ENCODE measurements at regions not wholly inside any gene's neighbourhood (a gene's known extent, or its start where the extent isn't known, plus 50 kb on each side); places are given as distances from the start of the nearest gene placed in this dataset.

DNA sequence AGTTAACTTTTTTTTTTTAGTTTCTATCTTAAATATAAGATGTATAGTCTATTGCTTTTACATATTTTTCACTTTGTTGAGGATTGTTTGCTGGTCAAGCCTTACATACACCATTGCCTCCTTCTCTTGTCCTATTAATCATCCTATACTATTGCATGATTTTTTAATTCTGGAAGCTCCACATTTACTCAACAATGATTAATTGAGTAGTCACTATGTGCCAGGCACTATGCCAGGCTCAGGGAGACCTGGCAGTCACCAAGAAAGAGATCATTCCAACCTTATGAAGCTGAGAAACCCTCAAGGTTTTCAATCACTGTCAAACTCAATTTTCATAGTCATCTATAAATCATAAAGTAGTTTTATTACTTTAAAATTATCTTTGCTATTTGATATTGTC lies 626.2 kb downstream of the IGSF11 start:
- Mint-ChIP-seq H3K27me3 (ENCODE audit: insufficient read depth) (no peaks in the 10 kb centered on the region), H3K9me3 (peaks cover 45% of the 10 kb centered on the region), H3K4me1 (ENCODE audit: low read depth) (no peaks in the 10 kb centered on the region), H3K36me3 (ENCODE audit: low read depth) (no peaks in the 10 kb centered on the region), H3K27ac (no peak overlapping the region), H3K4me3 (no peak overlapping the region)
- TF ChIP-seq, protein P1, sequence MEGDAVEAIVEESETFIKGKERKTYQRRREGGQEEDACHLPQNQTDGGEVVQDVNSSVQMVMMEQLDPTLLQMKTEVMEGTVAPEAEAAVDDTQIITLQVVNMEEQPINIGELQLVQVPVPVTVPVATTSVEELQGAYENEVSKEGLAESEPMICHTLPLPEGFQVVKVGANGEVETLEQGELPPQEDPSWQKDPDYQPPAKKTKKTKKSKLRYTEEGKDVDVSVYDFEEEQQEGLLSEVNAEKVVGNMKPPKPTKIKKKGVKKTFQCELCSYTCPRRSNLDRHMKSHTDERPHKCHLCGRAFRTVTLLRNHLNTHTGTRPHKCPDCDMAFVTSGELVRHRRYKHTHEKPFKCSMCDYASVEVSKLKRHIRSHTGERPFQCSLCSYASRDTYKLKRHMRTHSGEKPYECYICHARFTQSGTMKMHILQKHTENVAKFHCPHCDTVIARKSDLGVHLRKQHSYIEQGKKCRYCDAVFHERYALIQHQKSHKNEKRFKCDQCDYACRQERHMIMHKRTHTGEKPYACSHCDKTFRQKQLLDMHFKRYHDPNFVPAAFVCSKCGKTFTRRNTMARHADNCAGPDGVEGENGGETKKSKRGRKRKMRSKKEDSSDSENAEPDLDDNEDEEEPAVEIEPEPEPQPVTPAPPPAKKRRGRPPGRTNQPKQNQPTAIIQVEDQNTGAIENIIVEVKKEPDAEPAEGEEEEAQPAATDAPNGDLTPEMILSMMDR (IDR thresholded peaks at IDR 0.05) = no peak
- DNase-seq = no peak

DNA sequence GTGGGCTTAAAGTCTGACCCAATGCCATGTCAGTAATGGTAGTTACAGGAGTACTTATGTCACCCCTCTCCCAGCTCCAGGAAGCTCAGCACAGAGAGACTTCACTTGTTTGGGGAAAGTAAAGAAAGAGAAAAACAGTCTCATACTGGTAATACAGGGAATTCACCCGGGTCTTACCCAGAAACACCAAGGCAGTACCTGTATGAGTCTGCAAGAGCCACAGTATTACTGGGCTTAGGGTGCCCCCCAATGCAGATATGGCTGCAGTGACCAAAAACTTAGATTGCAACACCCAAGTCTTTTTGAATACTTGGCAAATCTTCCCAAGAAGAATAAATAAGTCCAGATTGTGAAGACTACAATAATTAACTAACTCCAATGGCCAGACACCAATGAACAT lies 622.1 kb downstream of the IGSF11 start:
- TF ChIP-seq, protein P1 (IDR thresholded peaks at IDR 0.05) = no peak
- H3K27me3 Mint-ChIP-seq (ENCODE audit: insufficient read depth) = no peaks in the 10 kb centered on the region

GRCh38 chr3:118425272-118425837 lies 609.3 kb downstream of the IGSF11 start:
- H3K27me3 Mint-ChIP-seq (ENCODE audit: insufficient read depth) = no peaks in the 10 kb centered on the region
- DNase-seq = no peak
- H3K9me3 Mint-ChIP-seq = peaks cover 34% of the 10 kb centered on the region
- TF ChIP-seq, protein P1 (IDR thresholded peaks at IDR 0.05) = no peak
- no peak overlapping the region for H3K27ac Mint-ChIP-seq
- H3K4me1 Mint-ChIP-seq (ENCODE audit: low read depth) = no peaks in the 10 kb centered on the region
- H3K36me3 Mint-ChIP-seq (ENCODE audit: low read depth) = peaks cover 4% of the 10 kb centered on the region; the same call in 1 of the 2 replicates
- H3K4me3 Mint-ChIP-seq = no peak overlapping the region

More for the DNA sequence above, 622.1 kb downstream of the IGSF11 start:
- Mint-ChIP-seq H3K27ac (no peak overlapping the region), H3K36me3 (ENCODE audit: low read depth) (no peaks in the 10 kb centered on the region), H3K4me3 (no peak overlapping the region), H3K9me3 (peaks cover 48% of the 10 kb centered on the region), H3K4me1 (ENCODE audit: low read depth) (no peaks in the 10 kb centered on the region)
- no peak for DNase-seq

- Mint-ChIP-seq H3K27me3 (ENCODE audit: insufficient read depth) (no peaks in the 10 kb centered on the region; the same call in 1 of the 2 replicates), H3K4me3 (no peak overlapping the region), H3K27ac (no peak overlapping the region), H3K4me1 (ENCODE audit: low read depth) (no peaks in the 10 kb centered on the region), H3K9me3 (peaks cover 28% of the 10 kb centered on the region), H3K36me3 (ENCODE audit: low read depth) (no peaks in the 10 kb centered on the region)
- DNase-seq = no peak
- TF ChIP-seq, protein P1 (IDR thresholded peaks at IDR 0.05) = no peak
Observed at GRCh38 chr3:118433825-118434224, 600.8 kb downstream of the IGSF11 start.

DNA sequence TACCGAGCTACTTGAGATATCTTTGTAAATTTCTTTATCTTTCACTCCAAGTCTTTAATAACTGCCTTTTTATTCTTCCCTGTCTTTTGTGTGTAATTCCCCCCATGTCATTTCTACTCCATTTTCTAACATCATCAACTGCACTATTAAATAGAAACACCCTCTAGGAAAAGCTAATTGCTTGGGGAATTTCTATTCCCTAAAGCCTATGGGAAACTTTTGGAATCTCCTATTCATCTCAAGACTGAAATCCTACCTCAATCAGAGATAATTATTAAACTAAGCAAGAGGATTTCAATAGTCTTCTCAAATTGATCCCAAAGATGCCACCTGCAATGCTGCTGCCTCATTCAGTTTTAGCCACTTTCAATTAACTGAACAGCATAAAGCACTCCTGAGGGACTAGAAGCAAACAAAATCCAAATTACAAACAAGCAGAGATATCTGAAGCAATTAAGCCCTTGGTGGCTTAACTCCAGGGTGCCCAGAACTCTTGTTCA lies 598.7 kb downstream of the IGSF11 start:
- Mint-ChIP-seq H3K36me3 (ENCODE audit: low read depth) (no peaks in the 10 kb centered on the region), H3K9me3 (peaks cover 28% of the 10 kb centered on the region), H3K27ac (no peak overlapping the region), H3K27me3 (ENCODE audit: insufficient read depth) (no peaks in the 10 kb centered on the region; the same call in 1 of the 2 replicates), H3K4me3 (no peak overlapping the region), H3K4me1 (ENCODE audit: low read depth) (no peaks in the 10 kb centered on the region)
- TF ChIP-seq, protein P1 (IDR thresholded peaks at IDR 0.05) = no peak
- no peak for DNase-seq
